Spinal cord (tissue), 9 donors: ENCODE measurements at regions not wholly inside any gene's neighbourhood (a gene's known extent, or its start where the extent isn't known, plus 50 kb on each side); places are given as distances from the start of the nearest gene placed in this dataset.

ENCODE experiments used
- DNase-seq, 6 donors: peaks; one replicate each; pipeline versions ENCODE4 v3.0.0 to v3.0.0-alpha.2; 2013 to 2015; ENCODE audit warnings: low spot score in 6 of 6, low read depth in 4 of 6
- H3K27ac ChIP-seq: one replicate; pipeline ENCODE4 v1.5.1; 2013; ENCODE audit warnings: low read depth, low read length, control low read depth
- H3K27me3 ChIP-seq: one replicate; pipeline ENCODE4 v1.6.1; 2013; ENCODE audit warnings: low read length; ENCODE audit not compliant: control insufficient read depth, insufficient read depth
- H3K36me3 ChIP-seq: one replicate; pipeline ENCODE4 v1.6.1; 2013; ENCODE audit warnings: low read length; ENCODE audit not compliant: control insufficient read depth, insufficient read depth
- H3K4me1 ChIP-seq: one replicate; pipeline ENCODE4 v1.6.1; 2013; ENCODE audit warnings: low read length; ENCODE audit not compliant: control insufficient read depth, insufficient read depth
- H3K4me3 ChIP-seq: one replicate; pipeline ENCODE4 v1.5.1; 2013; ENCODE audit warnings: low read depth, low read length, control low read depth
- H3K9me3 ChIP-seq: one replicate; pipeline ENCODE4 v1.6.1; 2013; ENCODE audit warnings: low read length; ENCODE audit not compliant: control insufficient read depth, insufficient read depth
- WGBS: methylation state at CpG from one replicate; pipeline ENCODE4 v1.1.5; 2013; ENCODE audit warnings: missing lambda C conversion rate; ENCODE audit not compliant: insufficient coverage; 5-methylcytosine and 5-hydroxymethylcytosine counted together
- donor health status: healthy.

GRCh38 chr13:50345804-50346203 lies 330.6 kb downstream of the KCNRG start:
- no peak overlapping the region for H3K27ac ChIP-seq
- H3K36me3 ChIP-seq = no peaks in the 10 kb centered on the region
- no peak for DNase-seq
- no peaks in the 10 kb centered on the region for H3K27me3 ChIP-seq
- no peak overlapping the region for H3K4me3 ChIP-seq
- no CpG with 5 or more reads among the region's 1 CpG for WGBS
- no peaks in the 10 kb centered on the region for H3K9me3 ChIP-seq
- peaks cover 4% of the 10 kb centered on the region for H3K4me1 ChIP-seq

- H3K27ac ChIP-seq = no peak overlapping the region
- H3K27me3 ChIP-seq = no peaks in the 10 kb centered on the region
- H3K9me3 ChIP-seq = no peaks in the 10 kb centered on the region
- H3K36me3 ChIP-seq = no peaks in the 10 kb centered on the region
- no peaks in the 10 kb centered on the region for H3K4me1 ChIP-seq
- no CpG with 5 or more reads among the region's 4 CpGs for whole genome bisulfite sequencing
- no peak for DNase-seq
- H3K4me3 ChIP-seq = no peak overlapping the region
Measured at GRCh38 chr13:50348371-50348770, 333.1 kb downstream of the KCNRG start.

DNA sequence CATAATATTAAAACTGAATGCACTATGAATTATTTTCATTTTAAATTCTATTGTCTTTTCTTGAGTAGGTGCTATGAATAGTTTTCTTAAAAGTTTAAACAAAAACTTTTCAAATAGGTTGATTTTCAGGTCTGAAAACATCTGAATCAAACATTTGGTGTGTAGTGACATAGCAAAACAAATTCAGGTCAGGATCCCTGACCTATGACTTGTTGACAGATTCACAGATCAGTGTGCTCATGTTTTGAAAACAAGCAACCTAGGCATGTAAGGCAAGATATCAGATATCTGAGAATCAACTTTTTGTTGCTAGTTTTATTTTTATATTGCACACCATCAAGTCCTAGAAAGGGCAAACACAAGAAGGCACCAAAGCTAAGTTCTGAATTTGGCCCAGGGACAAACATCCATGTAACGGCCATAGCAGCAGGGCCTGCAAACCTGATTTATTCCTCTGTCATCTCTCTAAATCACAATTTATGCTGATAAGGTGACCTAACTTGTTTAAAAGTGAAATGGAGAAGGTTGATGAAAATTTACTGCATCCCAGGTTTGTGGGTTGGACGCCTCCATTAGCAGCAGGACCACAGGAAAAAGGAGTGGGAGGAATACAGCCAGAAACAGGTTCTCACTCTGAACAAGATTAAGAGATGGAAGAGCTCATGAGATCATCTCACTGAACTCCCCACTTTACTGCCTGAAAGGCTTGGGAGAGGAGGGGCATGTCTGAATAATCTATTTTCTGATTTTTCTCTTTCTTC lies 337.7 kb downstream of the KCNRG start:
- DNase-seq = no peak
- H3K4me1 ChIP-seq = no peaks in the 10 kb centered on the region
- no peak overlapping the region for H3K4me3 ChIP-seq
- H3K27me3 ChIP-seq = no peaks in the 10 kb centered on the region
- 0% methylated on average over 1 of the region's 2 CpGs for WGBS
- no peaks in the 10 kb centered on the region for H3K9me3 ChIP-seq
- no peak overlapping the region for H3K27ac ChIP-seq
- H3K36me3 ChIP-seq = no peaks in the 10 kb centered on the region

- H3K36me3 ChIP-seq = no peaks in the 10 kb centered on the region
- no peaks in the 10 kb centered on the region for H3K9me3 ChIP-seq
- peak in 1 of 6 donors; percentile 22 for DNase-seq
- WGBS = 50% methylated on average over 2 of the region's 3 CpGs
- H3K4me1 ChIP-seq = no peaks in the 10 kb centered on the region
- H3K27ac ChIP-seq = no peak overlapping the region
- H3K27me3 ChIP-seq = no peaks in the 10 kb centered on the region
- no peak overlapping the region for H3K4me3 ChIP-seq
Measured at GRCh38 chr13:50353651-50354415, 338.6 kb downstream of the KCNRG start.

DNA sequence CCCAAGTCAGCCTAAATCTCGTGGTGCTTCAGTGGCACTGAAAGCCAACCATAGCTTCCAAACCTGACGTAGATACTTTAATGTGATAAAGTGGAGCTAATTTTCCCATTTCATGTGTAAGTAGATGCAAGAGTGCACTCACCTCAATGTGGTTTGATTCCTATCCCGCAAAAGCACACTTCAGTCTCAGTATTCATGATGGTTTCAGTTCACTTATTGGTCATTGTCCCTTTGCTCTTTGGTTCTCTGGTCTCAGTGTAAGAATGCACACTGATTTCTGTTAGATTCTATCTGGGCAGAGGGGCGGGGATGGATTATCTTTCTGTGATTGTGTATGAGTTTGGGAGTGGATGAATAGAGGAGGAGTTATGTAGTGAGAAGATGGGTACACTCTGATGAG lies 340.6 kb downstream of the KCNRG start:
- Histone ChIP-seq H3K36me3 (no peaks in the 10 kb centered on the region), H3K9me3 (no peaks in the 10 kb centered on the region), H3K27me3 (no peaks in the 10 kb centered on the region), H3K27ac (no peak overlapping the region), H3K4me3 (no peak overlapping the region), H3K4me1 (no peaks in the 10 kb centered on the region)
- WGBS = 100% methylated on average over 2 of the region's 4 CpGs
- DNase-seq = no peak

DNA sequence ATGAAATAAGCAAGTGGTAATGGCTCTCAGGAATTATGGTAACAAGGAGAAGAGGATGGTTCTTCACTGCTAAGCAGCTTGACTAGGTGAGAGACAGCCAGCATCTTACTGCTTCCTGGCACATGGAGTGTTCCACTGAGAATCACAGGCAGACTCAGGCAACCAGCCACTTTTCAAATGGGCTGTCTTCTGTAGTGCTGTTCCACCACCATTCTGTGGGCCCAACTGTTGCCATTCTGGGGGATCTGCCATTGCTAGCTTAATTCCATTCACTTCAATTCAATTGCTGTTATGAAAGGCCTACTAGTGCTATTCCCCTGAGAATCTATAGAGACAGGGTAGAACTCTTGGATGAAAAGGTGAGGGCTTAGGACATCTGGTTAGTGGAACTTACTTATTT lies 341.9 kb downstream of the KCNRG start:
- Histone ChIP-seq H3K4me3 (no peak overlapping the region), H3K27me3 (no peaks in the 10 kb centered on the region)
- DNase-seq = peak in 1 of 6 donors; percentile 23

DNA sequence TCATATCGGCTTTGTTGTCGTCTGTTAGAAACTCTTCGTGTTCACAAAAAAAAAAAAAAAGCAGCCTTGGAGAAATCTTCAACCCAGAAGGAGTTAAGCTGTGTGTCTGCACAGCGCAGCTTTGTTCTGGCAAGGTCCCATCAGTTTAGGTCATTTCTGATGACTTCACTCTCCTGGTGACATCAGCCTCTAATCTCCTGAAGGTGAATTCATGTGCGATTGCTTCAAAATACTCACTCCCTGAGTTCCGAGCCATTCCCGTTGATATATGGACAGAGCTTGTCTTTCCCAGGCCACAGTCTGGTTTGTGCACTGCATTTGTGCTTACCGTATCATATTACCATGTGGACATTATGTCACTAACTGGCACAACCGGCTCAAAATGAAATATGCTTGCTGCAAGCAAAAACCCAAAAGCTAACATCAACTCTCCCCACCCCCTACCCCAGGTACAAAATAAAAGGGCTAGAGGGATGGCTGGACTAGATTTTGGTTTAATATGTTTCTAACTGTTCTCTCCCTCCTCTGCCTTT lies 342.4 kb downstream of the KCNRG start:
- H3K27me3 ChIP-seq = no peaks in the 10 kb centered on the region
- H3K36me3 ChIP-seq = no peaks in the 10 kb centered on the region
- WGBS = 44% methylated on average over 6 of the region's 9 CpGs
- DNase-seq = peak in 3 of 6 donors; percentile 22 to 60 (median 57)
- H3K9me3 ChIP-seq = no peaks in the 10 kb centered on the region
- H3K4me1 ChIP-seq = no peaks in the 10 kb centered on the region
- H3K27ac ChIP-seq = peak overlapping the region; percentile 76
- H3K4me3 ChIP-seq = no peak overlapping the region

More for the DNA sequence above, 341.9 kb downstream of the KCNRG start:
- H3K4me1 ChIP-seq = no peaks in the 10 kb centered on the region
- H3K9me3 ChIP-seq = no peaks in the 10 kb centered on the region
- H3K27ac ChIP-seq = peak overlapping the region; percentile 76
- H3K36me3 ChIP-seq = no peaks in the 10 kb centered on the region

DNA sequence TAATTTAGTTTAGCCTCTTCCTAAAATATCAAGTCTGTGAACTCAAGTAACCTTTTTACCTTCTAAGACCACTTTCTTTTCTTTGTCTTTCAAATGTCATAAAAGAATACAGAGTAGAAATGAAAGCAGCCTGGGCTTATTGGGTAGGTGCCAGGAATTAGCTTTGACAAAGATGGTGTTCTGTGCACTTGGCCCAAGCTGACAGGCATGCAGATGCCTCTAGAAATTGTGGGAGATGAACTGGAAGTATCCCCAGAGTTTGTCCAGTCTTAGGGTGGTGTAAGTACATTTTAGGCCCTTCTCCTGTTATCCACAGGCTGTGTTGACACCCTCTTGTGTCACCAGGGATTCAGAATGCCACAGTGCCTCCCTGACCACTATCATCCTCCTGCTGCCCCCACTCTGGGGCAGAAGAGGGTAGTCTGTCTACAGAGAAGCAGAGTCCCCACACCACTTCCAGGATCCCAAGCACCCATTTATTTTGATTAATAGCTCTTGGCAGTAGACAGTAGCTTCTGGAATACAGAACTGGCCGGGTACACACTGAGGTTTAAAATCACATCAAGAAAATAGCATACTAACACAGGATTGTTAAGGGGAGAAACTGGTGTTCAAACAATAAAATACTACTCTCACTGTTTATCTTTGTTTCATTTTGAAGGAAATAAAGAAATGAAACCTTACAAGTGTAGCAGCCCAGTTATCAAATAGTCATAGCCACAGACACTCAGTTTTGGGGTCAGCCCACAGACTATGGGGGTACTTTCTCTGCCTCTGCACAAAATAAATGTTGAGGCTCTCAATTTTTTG lies 343.2 kb downstream of the KCNRG start:
- Histone ChIP-seq H3K36me3 (no peaks in the 10 kb centered on the region), H3K27ac (peak overlapping the region; percentile 76), H3K4me1 (no peaks in the 10 kb centered on the region), H3K9me3 (no peaks in the 10 kb centered on the region), H3K4me3 (no peak overlapping the region), H3K27me3 (no peaks in the 10 kb centered on the region)
- peak in 2 of 6 donors; percentile 47 to 76 for DNase-seq
- WGBS = no CpG with 5 or more reads among the region's 1 CpG

GRCh38 chr13:50359041-50359367 lies 343.8 kb downstream of the KCNRG start:
- no peak overlapping the region for H3K4me3 ChIP-seq
- H3K9me3 ChIP-seq = no peaks in the 10 kb centered on the region
- H3K27ac ChIP-seq = no peak overlapping the region
- H3K4me1 ChIP-seq = no peaks in the 10 kb centered on the region
- H3K27me3 ChIP-seq = no peaks in the 10 kb centered on the region
- no CpG with 5 or more reads among the region's 3 CpGs for WGBS
- no peak for DNase-seq
- no peaks in the 10 kb centered on the region for H3K36me3 ChIP-seq
